ENCODE measurements at regions not wholly inside any gene's neighbourhood (a gene's known extent, or its start where the extent isn't known, plus 50 kb on each side); places are given as distances from the start of the nearest gene placed in this dataset.

DNA sequence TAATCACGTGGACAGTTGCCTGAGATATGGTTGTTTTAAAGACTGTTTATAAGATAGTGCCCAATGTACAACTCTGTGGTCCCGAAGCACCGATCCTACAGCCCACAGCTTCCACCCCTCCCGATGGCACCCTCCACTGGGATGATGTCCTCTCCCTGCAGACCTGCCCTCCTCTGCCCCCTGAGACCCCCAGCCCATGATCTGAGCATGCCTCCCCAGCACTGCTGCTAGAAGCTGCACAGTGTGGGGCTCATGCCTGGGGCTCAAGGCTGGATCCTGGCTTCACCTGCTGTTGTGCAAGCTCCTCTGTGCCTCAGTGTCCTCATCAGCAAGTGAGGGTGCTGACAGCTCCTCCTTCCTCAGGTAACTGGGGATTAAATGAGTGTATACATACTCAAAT, 254.7 kb upstream of the MKI67 start:
- no peak for DNase-seq

DNA sequence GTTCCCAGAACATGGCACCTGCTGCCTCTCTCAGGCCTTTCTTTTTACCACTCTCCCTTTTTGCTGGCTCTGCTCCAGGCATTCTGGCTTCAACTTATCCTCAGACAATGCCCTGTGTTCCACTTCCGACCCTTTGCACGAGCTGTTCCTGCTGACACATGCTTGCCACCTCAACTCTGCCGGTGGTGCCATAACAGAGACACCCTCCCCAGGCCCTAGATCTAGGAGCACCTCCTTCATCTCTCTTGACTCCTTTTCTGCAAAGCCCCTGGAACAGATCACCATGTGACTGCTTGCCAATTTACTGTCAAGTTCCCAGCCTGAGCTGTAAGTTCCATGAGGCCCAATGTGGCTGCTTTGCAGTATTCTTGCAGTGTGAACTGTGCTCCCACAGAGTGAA, 256.0 kb upstream of the MKI67 start:
- DNase-seq = no peak

DNA sequence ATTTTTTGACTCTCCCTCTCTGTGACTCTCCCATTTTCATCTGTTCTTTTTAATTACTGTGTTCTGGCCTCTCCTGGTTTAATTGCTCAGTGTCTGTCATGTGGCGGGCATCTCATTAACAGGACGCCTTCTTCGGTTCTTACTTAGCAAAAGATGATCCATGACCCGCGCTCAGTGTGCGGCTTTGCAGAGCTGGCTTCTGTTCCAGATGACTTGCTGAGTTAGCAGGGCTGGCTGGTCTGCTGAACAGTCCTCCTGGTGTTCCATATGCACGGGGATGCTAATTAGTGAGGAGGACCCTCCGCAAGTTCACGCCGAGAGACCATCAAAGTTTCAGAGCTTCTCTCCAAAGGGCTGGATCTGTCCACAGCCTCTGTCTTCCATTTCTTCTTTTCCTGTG, 258.6 kb upstream of the MKI67 start:
- DNase-seq = no peak

DNA sequence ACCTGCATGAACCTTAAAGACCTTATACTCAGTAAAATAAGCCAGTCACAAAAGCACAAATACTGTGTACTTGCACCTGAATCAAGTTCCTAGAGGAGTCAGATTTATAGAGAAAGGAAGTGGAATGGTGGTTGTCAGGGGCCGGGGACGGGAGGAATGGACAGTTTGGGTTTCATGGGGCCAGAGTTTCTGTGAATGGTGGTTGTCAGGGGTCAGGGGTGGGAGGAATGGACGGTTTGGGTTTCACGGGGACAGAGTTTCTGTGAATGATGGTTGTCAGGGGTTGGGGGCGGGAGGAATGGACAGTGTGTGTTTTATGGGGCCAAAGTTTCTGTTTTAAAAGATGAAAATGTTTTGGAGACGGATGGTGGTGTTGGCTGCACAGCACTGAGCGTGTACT, 260.0 kb upstream of the MKI67 start:
- DNase-seq = no peak

DNA sequence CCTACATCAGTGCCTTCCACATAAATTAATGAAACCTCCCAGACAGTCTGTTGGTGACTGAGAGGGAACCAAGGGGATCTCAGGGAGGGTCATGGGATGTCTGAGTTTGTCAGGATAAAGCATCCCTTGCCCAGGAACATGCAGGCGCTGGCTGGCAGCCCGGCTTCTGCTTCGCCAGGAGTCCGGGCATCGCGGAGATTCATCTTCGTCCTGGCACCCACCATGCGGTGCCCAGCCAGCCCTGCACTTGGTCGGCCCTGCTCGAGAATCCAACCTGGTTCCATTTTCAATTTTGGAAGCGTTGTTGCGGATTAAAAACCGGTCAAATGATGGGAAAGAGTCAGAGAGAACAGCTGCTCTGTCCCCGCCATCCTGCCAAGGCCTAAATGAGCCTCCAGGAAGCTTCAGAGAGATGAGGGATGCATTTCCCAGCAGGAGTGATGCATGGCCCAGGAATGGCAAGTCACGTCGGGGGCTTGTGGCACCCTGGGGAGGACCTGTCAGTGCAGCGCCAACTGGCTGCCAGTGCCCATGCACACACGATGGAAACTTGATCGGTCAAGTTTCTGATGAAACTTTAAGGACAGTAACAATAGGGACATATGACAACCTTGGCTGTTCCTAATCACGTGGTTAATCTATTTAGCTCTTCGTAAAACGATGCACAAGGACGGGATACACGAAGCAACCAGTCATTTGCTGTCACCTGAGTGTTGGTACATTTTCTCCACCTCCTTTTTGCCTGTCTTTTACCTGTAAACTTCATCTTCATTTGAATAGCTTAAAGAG, 260.8 kb upstream of the MKI67 start:
- DNase-seq = no peak

DNA sequence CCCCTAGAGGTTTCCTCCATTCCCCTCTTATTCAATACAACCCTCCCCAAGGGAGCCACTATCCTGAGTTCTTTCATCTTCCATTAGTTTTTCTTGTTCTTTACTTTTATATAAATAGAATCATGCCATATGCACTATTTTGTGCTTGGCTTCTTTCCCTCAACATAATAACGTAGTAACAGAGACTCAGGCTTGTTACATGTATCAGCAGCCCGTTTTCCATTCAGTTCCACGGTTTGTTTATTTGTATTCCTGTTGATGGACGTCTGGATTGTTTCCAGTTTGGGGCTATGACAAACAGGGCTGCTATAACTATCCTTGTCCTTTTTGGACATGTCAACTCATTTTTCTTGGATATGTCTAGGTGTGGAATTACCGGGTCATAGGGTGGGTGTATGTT, 264.4 kb upstream of the MKI67 start:
- DNase-seq = no peak

DNA sequence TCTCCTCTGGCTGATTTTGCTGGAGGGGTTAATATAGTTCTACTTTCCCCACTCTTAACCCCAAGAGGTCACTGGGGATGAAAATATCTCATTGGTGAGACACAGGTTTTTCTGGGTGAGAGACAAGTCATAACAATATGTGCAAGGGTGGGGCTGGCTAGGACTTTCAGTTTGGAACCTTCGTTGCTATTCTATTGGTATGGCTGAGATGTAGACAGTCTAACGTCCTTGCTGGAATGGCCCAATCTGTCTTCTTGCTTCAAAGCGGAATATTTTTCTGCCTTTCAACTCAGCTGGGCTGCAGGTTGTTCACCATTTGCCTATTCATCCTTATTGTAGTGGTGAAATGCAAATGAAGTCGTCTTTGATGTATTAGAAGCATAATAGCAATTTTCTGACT, 267.3 kb upstream of the MKI67 start:
- no peak for DNase-seq

DNA sequence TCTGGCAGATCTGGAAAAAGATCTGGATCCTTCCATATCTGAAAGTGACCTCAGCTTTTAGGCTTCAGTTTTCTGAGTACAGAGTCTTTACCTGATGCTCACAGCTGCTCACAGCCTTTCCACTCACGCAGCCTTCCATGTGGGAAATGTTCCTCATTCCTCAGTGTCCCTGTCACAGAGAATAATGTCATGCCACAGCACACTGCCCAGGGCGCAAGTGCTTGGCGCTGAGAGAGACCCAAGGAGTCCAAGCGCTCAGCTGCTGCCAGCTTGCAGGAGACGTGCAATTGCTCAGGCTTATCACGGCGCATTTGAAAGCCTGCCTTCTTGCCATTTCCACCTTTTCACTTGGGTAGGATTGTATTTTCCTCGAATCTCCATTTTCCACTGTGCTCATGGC, 271.9 kb upstream of the MKI67 start:
- DNase-seq = no peak

DNA sequence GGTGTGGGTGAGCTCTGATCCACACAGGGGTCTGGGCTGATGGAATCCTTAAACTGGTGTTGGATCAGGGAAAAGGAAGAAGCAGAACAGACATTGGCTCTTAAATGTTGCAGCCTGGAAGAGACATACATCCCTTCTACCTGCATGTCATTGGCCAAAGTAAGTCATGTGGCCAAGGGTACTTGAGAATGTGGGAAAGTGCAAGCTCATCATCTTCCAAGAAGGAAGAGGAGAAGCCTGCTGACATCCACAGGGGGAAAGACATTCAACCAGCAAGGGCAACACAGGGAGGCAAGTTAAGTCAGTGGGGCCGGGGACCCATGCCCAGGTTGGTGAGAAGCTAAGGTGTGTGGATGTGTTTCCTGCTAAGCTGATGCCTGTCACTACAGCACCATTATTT, 272.8 kb upstream of the MKI67 start:
- DNase-seq = no peak

DNA sequence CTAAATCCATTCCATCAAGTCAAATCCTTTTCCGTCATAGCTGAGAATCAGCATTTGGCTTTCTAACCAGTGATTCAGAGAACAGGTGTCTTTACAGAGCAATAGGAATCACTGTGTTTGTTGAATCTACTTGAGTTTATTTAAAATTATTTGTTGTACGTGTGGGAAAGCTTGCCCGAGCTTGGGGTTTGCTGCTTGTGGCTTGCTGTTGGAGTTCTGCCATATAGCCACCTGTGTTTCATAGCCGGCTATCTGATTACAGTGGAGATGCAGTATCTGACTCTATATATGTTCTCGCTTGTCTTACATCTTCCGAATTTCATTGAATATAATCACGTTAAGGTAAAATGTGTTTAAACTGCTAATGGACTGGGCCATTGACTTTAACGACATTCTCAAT, 274.3 kb upstream of the MKI67 start:
- DNase-seq = no peak

DNA sequence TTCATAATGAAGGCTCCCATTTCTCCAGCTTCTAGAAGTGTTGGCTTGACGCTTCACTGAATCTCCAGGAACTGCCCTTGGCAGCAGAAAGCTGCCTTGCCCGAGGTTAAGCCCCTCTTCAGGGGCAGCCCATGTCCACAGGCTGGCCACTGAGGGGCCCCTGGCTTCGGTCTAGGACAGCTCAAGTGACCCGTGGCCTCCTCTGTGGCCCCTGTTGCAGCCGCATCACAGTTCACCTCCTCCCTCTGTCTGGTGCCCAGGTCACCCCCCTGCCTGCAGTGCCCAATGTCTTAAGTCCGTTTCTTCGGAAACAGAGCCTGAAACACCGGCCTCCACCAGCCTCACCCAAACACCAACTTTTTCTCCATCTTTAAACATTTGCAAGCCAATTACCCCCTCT, 279.2 kb upstream of the MKI67 start:
- DNase-seq = no peak

DNA sequence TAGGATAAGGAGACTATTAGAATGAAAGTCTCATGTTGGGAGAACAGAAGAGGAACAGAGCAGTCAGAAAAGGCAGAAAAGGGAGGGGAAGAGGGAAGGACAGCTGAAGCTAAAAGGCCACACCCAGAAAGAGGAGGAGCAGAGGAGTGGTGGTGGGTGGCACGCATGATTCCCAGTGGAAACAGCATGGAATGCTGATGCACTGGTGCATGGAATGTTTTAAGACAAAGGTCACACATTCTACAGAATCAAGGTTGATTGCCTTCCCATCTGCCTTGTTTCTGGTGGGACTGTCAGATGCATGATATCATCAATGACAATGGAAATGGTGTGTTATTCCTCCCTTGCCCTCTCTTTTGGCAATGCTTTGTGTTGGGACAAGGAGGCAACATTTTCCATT, 285.4 kb upstream of the MKI67 start:
- DNase-seq = no peak

DNA sequence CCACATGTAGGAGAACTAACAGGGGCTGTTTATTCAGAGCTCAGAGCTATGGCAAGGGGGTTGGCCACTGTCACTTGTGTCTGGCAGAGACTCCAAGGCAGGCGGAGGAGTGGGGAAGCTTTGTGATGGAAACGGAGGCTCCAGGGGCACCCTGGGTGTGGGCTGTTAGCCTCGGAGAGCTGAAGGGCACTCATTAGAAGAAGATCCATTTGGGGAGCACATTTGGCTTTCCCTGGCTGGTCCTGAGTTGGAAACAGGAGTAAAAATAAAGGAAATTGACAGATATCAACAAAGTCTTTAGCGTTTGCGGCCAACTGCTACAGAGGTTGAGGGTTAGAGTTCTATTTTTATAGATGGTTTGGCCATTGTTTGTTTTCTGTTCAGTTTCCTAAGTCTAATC, 288.3 kb upstream of the MKI67 start:
- DNase-seq = no peak

DNA sequence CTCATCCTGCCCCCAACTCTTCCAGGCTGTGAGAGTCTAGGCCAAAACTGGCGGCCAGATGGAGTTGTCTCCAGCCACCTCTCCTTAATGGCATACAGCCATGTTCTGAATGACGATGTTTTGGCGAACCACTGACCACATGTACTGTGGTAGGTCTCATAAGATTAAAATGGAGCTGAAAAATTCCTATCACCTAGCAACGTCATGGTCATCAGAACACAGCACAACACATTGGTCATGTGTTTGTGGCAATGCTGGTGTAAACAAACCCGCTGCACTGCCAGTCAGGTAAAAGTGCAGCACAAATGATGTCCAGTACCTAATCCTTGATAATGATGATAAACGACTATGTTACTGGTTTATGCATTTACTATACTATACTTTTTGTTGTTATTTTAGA, 290.0 kb upstream of the MKI67 start:
- DNase-seq = no peak

DNA sequence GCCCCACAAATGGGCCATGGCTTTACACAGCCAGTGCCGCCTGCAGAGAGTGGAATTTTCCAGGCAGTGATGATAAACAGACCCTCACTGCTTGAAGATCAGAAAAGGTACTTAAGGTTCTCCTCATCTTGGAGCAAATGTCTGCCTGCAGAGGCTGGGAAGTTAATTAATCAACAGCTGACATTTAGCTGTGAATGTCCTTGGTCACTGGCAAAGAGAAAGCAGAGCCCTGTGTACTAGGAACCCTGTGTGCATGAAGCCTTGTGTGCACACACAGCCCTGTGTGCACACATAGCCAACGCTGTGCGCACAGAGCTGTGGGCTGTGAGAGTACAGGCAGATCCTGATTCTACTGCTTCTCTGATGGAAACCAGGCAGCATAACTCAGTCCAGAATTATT, 291.6 kb upstream of the MKI67 start:
- DNase-seq = no peak

DNA sequence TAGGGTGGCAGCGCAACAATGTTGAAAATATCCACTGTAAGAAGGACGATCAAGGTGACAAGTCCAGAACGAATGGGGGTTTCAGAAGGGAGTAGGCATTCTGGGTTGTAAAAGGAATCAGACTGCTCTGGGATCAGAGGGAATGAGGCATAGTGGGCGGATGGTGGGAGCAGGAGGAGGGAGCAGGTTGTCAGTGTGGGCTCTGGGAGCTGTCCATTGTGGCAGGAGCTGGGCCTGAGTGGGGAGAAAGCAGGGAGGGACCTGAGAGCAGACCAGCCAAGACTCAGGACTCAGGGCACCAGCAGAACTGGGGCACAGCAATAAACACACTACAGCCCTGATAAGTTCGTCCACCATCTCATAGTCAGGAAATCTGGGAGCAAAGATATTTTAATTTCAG, 292.6 kb upstream of the MKI67 start:
- DNase-seq = no peak

DNA sequence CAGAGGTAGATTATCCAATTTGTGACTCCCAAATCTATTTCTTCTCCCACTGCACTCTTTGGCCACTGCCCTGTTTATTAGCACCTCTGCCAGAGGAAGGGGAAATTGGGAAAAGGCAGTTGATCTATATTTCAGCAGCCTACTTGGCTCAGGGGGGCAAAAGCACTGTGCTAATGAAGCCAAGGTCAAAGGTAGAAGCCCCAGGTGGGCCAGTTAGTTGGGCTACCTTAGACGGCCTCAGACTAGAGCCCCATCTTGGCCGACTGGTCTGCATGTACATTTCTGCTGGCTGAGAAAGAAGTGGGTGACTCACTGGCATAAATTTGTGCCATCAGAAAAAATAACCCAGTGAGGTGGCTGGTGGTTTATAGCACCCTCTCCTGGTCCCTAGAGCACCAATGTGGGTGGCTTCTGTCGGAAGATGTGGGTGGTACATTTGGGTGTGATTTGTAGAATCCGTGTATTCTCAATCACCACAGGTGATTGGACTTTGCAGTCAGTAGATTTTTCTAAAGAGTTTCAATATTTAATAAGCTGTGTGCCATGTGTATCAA, 293.3 kb upstream of the MKI67 start:
- no peak for DNase-seq

DNA sequence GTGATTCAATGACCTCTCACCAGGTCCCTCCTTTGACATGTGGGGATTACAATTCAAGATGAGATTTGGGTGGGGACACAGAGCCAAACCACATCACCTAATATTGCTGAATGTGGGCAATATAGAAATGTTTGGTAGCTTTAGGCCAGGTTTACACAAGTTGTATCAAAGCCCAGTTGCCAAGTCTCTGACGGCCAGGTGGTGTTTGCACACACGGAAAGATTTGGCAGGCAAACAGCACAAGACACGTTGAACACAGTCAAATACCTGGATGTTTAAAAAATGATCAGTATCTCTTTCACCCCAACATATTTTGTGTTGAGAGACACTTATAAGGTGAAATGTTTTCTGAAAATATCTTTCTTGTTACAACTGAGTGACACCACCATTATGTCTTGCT, 294.4 kb upstream of the MKI67 start:
- DNase-seq = no peak

DNA sequence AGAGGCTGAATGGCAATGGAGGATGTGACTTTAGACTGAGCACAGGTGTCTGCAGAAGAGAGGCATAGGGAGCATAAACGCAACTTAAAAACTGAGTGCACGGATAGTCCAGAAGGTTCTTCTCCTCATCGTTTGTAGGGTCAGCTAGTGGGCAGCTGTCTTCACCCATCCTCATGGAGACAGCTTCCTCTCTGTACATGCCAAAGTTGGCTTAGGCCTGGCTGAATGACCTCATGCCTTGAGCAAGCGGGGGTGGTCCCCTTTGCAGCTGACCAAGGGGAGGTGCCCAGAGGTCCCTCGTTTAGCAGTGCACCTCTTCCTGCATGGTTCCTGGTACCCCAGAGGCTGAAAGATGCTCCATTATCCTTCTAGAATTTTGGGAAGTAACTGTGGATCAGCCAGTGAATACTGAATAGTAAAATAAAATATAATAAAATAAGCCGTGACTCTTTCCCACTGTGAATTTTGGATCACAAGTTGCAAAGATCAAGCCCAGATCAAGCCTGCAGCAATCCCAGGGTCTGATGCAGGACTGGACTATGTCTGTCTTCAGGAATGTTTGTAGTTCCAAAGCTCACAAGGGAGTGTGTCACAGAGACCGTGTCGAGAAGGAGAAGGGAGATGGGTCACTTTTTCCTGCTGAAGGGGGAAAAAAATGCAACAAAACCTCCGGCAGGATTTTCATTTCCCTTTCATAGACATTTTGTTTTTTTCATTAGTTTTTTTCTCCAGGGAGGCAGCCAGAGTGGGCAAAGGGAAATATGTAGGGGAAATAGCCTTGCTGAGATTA, 295.3 kb upstream of the MKI67 start:
- no peak for DNase-seq

DNA sequence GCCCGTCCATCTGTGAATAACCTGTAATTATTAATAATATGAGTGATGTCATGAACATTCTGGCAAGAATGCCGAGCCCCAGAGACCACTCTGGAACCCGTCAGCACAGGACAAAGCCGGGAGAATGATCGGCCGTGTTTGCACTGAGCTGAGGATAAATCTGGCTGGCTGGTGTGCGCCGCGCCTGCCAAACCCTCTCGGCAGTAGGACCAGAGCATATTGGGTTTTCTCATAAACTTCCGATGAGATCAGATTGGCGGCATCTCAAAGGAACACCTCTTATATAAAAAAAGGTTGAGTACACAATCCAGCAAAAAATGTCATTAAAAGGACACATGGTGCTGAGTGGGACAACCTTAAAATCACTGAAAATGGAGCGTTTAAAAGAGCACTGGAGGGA, 296.0 kb upstream of the MKI67 start:
- DNase-seq = no peak

DNA sequence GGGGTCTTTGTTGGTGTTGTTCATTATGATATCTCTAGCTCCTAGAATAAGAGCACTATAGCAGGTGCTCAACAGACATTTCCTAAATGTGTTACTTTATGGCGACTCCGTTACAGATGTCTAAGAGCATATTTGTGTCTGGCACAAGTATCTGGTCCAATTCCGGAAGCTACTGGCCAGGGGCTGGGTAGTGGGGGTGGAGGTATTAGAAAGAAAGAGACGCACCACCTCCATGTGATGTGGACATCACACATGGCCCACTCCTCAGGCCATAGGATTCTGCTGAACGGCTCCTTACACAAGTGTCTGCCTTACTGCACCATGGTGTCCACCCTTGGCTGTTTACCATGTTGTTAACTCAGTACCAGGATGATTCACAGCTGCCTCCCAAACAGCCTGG, 296.8 kb upstream of the MKI67 start:
- no peak for DNase-seq

DNA sequence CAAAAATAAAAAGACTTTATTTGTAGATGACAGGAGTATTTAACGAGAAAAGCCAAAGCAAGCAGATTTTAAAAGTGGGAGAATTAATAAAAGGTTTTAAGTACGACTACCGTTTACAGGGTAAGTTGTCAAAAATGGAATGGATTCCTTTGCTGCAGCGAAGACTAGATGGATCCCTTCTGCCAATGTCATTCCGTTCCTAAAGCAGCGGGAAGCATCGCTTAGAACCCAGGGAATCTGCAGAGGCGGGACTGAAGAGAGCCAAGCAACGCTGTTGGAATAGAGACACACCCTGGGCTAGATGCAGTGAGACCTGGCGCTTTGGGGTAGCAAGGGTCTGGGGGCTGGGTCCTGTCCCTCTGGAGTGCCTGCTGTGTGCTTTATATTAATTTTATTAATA, 303.1 kb upstream of the MKI67 start:
- DNase-seq = no peak

DNA sequence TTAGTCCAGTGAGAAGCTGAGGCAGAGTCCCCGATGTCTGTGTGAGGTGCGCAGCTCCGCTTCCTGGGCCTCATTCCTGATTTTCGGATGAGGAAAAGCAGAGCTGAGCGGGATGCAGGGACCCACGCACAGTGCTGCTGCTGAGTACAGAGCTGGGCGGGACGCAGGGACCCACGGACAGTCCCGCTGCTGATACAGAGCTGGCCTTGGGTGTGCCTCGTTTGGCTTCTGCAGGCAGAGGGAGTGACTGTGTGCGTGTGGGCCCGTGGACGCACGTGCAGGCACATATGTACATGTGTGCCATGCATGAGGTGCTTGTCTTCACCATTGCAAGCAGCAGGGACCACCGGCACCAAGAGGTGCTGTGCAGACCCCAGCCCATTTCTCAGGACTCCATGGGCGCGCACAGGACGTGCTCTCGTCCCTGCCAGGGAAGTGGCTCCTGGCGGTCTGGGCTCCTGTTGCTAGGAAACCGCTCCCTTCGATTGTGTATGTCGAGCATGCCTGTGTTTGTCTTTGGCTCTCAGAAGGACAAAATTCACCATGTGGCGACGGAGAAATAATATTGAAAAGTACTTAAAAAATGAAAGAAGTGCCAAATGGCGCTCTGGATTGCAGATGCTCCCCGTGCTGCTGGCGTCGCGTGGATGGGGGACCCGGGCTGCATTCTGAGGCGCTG, 303.8 kb upstream of the MKI67 start:
- DNase-seq = no peak

DNA sequence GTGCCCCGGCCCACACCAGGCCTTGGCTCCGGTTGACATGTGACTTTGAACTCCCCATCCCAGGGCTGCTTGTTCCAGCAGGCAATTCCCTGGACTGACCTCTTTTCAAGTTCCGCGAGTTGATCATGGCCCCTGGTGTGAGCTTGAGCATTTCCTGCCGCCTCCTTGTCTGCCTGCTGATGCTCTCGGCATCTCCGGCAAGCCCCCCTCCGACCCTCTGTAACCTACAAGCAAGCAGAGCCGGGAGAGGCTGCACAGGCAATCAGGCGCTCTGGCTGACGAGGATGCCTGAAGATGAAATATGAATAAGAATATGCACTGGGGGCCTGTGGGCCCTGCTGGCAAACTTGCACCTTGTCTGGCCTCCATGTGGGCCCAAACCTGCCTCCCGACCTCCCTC, 304.9 kb upstream of the MKI67 start:
- no peak for DNase-seq
